Limb (tissue), 2 donors: ENCODE measurements at regions not wholly inside any gene's neighbourhood (a gene's known extent, or its start where the extent isn't known, plus 50 kb on each side); places are given as distances from the start of the nearest gene placed in this dataset.
A peak's percentile ranks its signal among the peaks of the same experiment; 100 is the strongest.

Experiments
- DNase-seq, 2 donors: peaks; one replicate each; pipeline ENCODE4 v3.0.0-alpha.2; 2016; ENCODE audit errors: extremely low spot score in 2 of 2

GRCh38 chr16:86428729-86429517 lies 81.4 kb upstream of the FOXF1 start:
- DNase-seq, result no peak

GRCh38 chr16:86429663-86430062 lies 80.7 kb upstream of the FOXF1 start:
- DNase-seq, result no peak

- no peak for DNase-seq
These were observed 79.5 kb upstream of the FOXF1 start for GRCh38 chr16:86430814-86431213.

GRCh38 chr16:86431540-86431939 lies 78.8 kb upstream of the FOXF1 start:
- no peak for DNase-seq

- no peak for DNase-seq
These were observed 78.3 kb upstream of the FOXF1 start for GRCh38 chr16:86432048-86432447.

- peak; percentile 15 to 51 for DNase-seq
These were observed 77.6 kb upstream of the FOXF1 start for GRCh38 chr16:86432691-86433090.

GRCh38 chr16:86436466-86437185 lies 73.7 kb upstream of the FOXF1 start:
- no peak for DNase-seq

- no peak for DNase-seq
These were observed 73.0 kb upstream of the FOXF1 start for GRCh38 chr16:86437348-86437747.

GRCh38 chr16:86442703-86443102 lies 67.6 kb upstream of the FOXF1 start:
- DNase-seq, result no peak

GRCh38 chr16:86443508-86444147 lies 66.7 kb upstream of the FOXF1 start:
- no peak for DNase-seq

GRCh38 chr16:86444261-86444660 lies 66.1 kb upstream of the FOXF1 start:
- DNase-seq, result peak in 1 of 2 donors; percentile 57

- DNase-seq, result no peak
These were observed 65.7 kb upstream of the FOXF1 start for GRCh38 chr16:86444661-86445060.

GRCh38 chr16:86446279-86446678 lies 64.0 kb upstream of the FOXF1 start:
- DNase-seq, result no peak

- no peak for DNase-seq
These were observed 63.1 kb upstream of the FOXF1 start for GRCh38 chr16:86447228-86447627.

GRCh38 chr16:86448306-86448890 lies 61.9 kb upstream of the FOXF1 start:
- DNase-seq, result no peak

GRCh38 chr16:86449446-86450095 lies 60.8 kb upstream of the FOXF1 start:
- DNase-seq, result no peak

GRCh38 chr16:86450691-86451090 lies 59.6 kb upstream of the FOXF1 start:
- no peak for DNase-seq

GRCh38 chr16:86452451-86452850 lies 57.9 kb upstream of the FOXF1 start:
- no peak for DNase-seq

- peak; percentile 8 to 68 for DNase-seq
These were observed 55.2 kb upstream of the FOXF1 start for GRCh38 chr16:86455116-86455515.

GRCh38 chr16:86455640-86456039 lies 54.7 kb upstream of the FOXF1 start:
- DNase-seq, result peak in 1 of 2 donors; percentile 8

GRCh38 chr16:86457501-86458148 lies 52.7 kb upstream of the FOXF1 start:
- peak in 1 of 2 donors; percentile 27 for DNase-seq
